ENCODE measurements at regions not wholly inside any gene's neighbourhood (a gene's known extent, or its start where the extent isn't known, plus 50 kb on each side); places are given as distances from the start of the nearest gene placed in this dataset.

DNA sequence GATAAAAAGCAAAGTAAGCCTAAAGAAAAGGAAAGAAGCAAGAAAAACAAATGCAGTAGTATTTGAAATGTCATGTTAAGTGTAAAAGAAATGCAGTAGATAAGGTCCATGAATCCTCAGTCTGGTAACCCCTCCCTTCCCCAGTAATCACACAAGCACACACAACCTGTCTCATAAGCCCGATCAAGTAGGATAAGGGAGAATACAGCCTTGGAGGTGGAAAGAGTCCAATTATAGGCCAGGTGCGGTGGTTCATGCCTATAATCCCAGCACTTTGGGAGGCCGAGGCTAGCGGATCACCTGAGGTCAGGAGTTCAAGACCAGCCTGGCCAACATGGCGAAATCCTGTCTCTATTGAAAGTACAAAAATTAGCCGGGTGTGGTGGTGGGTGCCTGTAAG lies 117.9 kb downstream of the GADD45G start:
- H3K4me1 ChIP-seq (ENCODE audit: control insufficient read depth, insufficient read depth, low read length), result no peaks in the 10 kb centered on the region
- no peaks in the 10 kb centered on the region for H3K9me3 ChIP-seq (ENCODE audit: control insufficient read depth, insufficient read depth, low read length)
- no peak overlapping the region for H3K27ac ChIP-seq (ENCODE audit: low read depth, low read length)
- no peaks in the 10 kb centered on the region for H3K36me3 ChIP-seq (ENCODE audit: control insufficient read depth, insufficient read depth, low read length)
- H3K27me3 ChIP-seq (ENCODE audit: control insufficient read depth, insufficient read depth, low read length), result no peaks in the 10 kb centered on the region
- H3K4me3 ChIP-seq (ENCODE audit: low read depth, low read length), result no peak overlapping the region
- H3K9ac ChIP-seq (ENCODE audit: low read depth, low read length), result no peak overlapping the region

DNA sequence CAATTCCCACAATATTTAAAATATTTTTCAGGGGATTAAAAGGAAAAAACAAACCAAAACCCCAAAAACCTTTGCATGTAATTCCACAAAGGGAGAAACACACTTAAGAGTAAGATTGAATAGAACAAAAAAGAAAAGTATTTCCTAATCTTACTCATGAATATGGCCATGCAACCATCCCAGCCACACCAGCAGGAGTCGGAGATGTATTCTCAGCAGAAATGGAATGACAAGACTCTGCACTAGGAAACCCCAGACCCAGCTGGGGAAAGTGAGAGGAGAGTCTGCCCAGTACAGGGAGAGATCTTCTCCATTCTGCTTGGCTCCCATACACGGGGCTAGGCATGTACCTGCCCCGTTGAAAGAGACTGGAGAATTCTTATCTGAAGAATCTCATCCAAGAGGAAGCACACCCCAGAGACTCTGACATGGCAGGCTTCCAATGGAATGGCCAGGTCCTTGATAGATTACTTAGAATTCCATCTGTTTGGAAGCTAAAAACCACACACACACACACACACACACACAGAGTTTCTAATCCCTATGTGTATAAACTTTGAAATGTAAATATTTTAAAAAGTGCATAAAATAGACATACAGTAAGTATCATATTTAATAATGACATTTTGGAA lies 118.8 kb downstream of the GADD45G start:
- Histone ChIP-seq H3K27me3 (ENCODE audit: control insufficient read depth, insufficient read depth, low read length) (no peaks in the 10 kb centered on the region), H3K36me3 (ENCODE audit: control insufficient read depth, insufficient read depth, low read length) (no peaks in the 10 kb centered on the region), H3K27ac (ENCODE audit: low read depth, low read length) (no peak overlapping the region), H3K9ac (ENCODE audit: low read depth, low read length) (no peak overlapping the region), H3K4me1 (ENCODE audit: control insufficient read depth, insufficient read depth, low read length) (no peaks in the 10 kb centered on the region), H3K9me3 (ENCODE audit: control insufficient read depth, insufficient read depth, low read length) (no peaks in the 10 kb centered on the region), H3K4me3 (ENCODE audit: low read depth, low read length) (no peak overlapping the region)

DNA sequence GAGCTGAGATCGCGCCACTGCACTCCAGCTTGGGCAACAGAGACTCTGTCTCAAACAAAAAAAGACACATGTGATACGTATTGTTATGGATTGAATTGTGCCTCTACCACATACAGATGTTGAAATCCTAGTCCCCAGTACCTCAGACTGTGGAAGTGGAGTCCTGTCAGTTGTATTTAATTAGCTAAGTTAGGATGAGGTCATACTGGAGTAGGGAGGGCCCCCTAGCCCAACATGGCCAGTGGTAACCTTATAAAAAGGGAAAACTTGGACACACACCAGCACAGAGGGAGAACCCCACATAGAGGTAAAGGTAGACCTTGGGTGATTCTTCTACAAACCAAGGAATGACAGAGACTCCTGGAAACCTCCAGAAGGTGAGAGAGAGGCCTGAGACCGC lies 119.8 kb downstream of the GADD45G start:
- no peaks in the 10 kb centered on the region for H3K36me3 ChIP-seq (ENCODE audit: control insufficient read depth, insufficient read depth, low read length)
- H3K27ac ChIP-seq (ENCODE audit: low read depth, low read length), result no peak overlapping the region
- no peak overlapping the region for H3K9ac ChIP-seq (ENCODE audit: low read depth, low read length)
- H3K4me1 ChIP-seq (ENCODE audit: control insufficient read depth, insufficient read depth, low read length), result no peaks in the 10 kb centered on the region
- H3K9me3 ChIP-seq (ENCODE audit: control insufficient read depth, insufficient read depth, low read length), result no peaks in the 10 kb centered on the region
- no peaks in the 10 kb centered on the region for H3K27me3 ChIP-seq (ENCODE audit: control insufficient read depth, insufficient read depth, low read length)
- no peak overlapping the region for H3K4me3 ChIP-seq (ENCODE audit: low read depth, low read length)

DNA sequence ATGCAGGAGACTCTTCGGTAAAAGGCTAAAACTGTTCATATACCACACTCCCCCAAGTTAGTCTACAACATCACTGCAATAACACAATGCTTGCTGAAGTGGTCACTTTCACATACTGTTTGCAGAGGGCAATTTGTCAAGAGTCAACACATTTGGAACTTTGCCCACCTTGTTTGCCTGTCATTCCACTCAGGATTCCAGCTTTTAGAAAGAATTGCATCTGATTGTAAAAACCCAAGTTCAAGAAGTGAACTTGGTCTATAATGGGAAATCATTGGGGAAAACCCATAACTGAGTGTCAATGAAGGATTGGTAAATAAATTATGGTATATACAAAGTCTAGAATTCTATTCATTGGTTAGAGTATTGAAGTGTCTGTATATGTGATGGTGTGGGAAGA lies 120.5 kb downstream of the GADD45G start:
- Histone ChIP-seq H3K9me3 (ENCODE audit: control insufficient read depth, insufficient read depth, low read length) (no peaks in the 10 kb centered on the region), H3K27me3 (ENCODE audit: control insufficient read depth, insufficient read depth, low read length) (no peaks in the 10 kb centered on the region), H3K4me1 (ENCODE audit: control insufficient read depth, insufficient read depth, low read length) (no peaks in the 10 kb centered on the region), H3K27ac (ENCODE audit: low read depth, low read length) (no peak overlapping the region), H3K36me3 (ENCODE audit: control insufficient read depth, insufficient read depth, low read length) (no peaks in the 10 kb centered on the region), H3K9ac (ENCODE audit: low read depth, low read length) (no peak overlapping the region), H3K4me3 (ENCODE audit: low read depth, low read length) (no peak overlapping the region)

DNA sequence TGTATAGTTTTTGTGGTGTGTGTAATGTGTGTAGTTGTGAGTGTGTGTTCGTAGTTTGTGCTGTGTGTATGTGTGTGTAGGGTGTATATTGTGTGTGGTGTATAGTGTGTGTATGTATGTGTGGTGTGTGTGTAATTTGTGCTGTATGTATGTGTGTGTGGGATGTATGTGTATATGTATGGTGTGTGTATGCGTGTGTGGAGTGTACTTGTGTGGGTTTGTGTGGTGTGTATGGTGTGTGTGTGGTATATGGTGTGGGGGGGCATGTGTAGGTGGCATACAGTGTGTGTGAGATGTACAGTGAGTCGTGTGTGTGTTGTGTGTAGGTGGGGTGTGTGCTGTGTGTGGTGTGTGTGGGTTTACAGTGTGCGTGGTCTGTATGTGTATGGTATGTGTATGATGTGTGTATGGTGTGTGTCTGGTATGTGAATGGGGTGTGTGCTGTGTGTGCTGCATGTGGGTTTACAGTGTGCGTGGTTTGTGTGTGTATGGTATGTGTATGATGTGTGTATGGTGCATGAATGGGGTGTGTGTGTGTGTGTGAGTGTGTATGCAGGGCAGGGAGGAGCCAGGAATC lies 125.2 kb downstream of the GADD45G start:
- Histone ChIP-seq H3K27me3 (ENCODE audit: control insufficient read depth, insufficient read depth, low read length) (no peaks in the 10 kb centered on the region), H3K36me3 (ENCODE audit: control insufficient read depth, insufficient read depth, low read length) (no peaks in the 10 kb centered on the region), H3K9ac (ENCODE audit: low read depth, low read length) (no peak overlapping the region), H3K4me3 (ENCODE audit: low read depth, low read length) (no peak overlapping the region), H3K27ac (ENCODE audit: low read depth, low read length) (no peak overlapping the region), H3K9me3 (ENCODE audit: control insufficient read depth, insufficient read depth, low read length) (no peaks in the 10 kb centered on the region), H3K4me1 (ENCODE audit: control insufficient read depth, insufficient read depth, low read length) (no peaks in the 10 kb centered on the region)

DNA sequence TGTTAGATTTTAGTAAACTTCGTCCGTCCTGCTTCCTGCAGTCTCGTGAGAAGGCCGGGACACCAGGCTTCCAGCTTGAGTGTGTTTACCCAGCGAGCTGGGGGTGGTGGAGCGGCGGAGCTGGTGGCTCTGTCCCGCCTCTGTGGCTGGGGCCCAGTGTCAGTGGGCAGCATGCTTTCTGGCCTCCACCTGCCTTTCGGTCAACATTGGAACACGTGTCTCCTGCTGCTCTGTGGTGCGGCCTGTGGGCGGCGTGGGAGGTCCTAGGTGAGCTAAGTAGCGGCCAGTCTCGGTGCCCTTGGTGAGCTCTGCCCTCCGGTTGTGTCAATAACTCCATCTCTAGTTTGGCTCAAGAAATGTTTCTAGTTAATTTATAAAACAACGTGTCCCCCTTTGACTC lies 125.9 kb downstream of the GADD45G start:
- Histone ChIP-seq H3K27me3 (ENCODE audit: control insufficient read depth, insufficient read depth, low read length) (no peaks in the 10 kb centered on the region), H3K4me3 (ENCODE audit: low read depth, low read length) (no peak overlapping the region), H3K9me3 (ENCODE audit: control insufficient read depth, insufficient read depth, low read length) (no peaks in the 10 kb centered on the region), H3K9ac (ENCODE audit: low read depth, low read length) (no peak overlapping the region), H3K36me3 (ENCODE audit: control insufficient read depth, insufficient read depth, low read length) (no peaks in the 10 kb centered on the region), H3K27ac (ENCODE audit: low read depth, low read length) (no peak overlapping the region), H3K4me1 (ENCODE audit: control insufficient read depth, insufficient read depth, low read length) (no peaks in the 10 kb centered on the region)

DNA sequence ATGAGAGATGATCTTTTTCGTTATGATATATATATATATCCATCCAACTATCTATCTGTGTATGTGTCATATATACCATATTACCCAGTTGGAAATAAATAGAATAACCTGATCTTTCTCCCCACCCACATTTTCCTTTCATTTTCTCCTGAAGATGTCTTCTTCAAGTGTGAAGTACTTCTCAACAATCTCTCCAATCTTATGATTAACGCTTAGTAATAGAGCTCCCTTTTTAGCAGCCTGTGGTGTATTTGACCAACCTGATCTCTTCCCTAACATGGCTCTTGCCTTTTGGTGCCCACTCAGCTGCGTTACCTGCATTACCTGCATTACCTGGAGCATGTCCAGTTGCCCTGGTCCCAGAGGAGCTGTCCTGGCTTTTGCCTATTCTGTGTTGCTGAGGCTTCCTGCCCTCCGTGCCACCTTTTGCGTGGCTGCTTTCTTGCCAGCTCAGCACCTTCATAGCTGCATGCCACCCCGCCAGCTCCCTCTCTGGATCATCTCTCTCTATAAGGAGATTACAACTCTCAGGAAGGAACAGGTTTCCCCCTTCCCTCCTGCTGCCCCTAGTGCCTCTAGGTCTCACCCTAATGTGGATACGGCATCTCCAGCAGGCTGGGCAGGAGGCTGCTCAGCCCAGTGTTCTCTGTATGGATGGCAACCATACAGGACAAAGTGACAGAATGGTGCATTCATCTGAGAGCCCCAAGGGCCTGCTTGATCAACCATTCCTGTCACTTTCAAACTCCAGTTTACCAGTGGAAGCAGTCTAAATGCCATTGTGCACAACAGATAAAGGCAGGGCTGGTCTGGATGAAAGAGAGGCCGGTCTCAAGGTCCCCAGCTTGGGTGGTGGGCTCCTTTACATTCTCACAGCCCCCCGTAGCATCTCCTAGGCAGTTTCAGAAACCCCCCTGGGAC lies 126.7 kb downstream of the GADD45G start:
- Histone ChIP-seq H3K9me3 (ENCODE audit: control insufficient read depth, insufficient read depth, low read length) (no peaks in the 10 kb centered on the region), H3K4me3 (ENCODE audit: low read depth, low read length) (no peak overlapping the region), H3K36me3 (ENCODE audit: control insufficient read depth, insufficient read depth, low read length) (no peaks in the 10 kb centered on the region), H3K9ac (ENCODE audit: low read depth, low read length) (no peak overlapping the region), H3K4me1 (ENCODE audit: control insufficient read depth, insufficient read depth, low read length) (no peaks in the 10 kb centered on the region), H3K27ac (ENCODE audit: low read depth, low read length) (no peak overlapping the region), H3K27me3 (ENCODE audit: control insufficient read depth, insufficient read depth, low read length) (no peaks in the 10 kb centered on the region)

DNA sequence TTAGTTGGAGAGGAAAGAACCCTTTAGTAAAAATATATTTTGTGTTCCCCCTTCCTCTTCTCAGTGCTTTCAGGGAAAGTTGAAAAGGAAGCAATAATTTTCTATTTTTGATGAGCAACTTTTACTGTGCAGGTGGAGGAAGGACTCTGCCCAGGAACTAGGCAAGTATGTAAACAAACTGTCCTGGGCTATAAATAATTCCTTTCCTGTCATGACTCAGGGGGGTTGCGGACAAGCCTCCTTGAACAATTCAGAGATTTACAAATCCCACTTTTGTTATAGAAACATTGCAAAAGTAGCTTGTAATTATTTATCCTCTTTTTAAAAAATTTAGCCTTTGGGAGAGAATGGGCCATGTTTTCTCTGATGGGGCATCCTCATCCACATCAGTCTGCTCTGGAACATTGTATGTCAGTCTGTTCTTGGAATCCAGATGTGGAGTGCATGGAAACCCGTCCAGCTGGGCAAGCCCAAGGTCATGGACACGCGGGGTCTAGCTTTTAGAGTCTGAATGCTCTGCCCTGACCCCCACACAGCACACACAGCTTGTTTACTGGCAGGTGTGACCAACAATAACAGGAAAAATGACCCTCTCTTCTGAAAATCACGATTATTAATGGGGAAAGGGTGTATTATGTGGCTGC lies 127.6 kb downstream of the GADD45G start:
- Histone ChIP-seq H3K4me3 (ENCODE audit: low read depth, low read length) (no peak overlapping the region), H3K27me3 (ENCODE audit: control insufficient read depth, insufficient read depth, low read length) (no peaks in the 10 kb centered on the region), H3K36me3 (ENCODE audit: control insufficient read depth, insufficient read depth, low read length) (no peaks in the 10 kb centered on the region), H3K9ac (ENCODE audit: low read depth, low read length) (no peak overlapping the region), H3K27ac (ENCODE audit: low read depth, low read length) (no peak overlapping the region), H3K4me1 (ENCODE audit: control insufficient read depth, insufficient read depth, low read length) (no peaks in the 10 kb centered on the region), H3K9me3 (ENCODE audit: control insufficient read depth, insufficient read depth, low read length) (no peaks in the 10 kb centered on the region)

DNA sequence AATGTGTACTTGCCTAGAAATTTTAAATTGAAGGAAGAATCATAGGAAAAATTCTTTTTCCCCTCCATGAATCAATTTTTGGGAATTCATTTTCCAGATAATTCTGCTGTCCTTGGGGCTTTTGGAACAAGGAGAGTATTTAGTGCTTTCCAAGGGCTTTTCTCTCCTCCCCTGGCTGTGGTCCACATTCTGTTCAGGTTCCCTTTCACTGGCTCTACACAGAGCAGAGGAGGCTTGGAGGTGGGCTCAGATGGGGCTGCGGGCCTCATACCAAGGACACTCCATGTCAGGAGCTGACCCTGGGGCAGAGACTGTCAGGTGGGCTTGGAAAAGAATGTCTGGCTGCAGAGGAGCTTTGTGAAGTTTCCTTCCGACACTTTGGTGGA lies 128.1 kb downstream of the GADD45G start:
- Histone ChIP-seq H3K36me3 (ENCODE audit: control insufficient read depth, insufficient read depth, low read length) (no peaks in the 10 kb centered on the region), H3K27ac (ENCODE audit: low read depth, low read length) (no peak overlapping the region), H3K9me3 (ENCODE audit: control insufficient read depth, insufficient read depth, low read length) (no peaks in the 10 kb centered on the region), H3K4me3 (ENCODE audit: low read depth, low read length) (no peak overlapping the region), H3K9ac (ENCODE audit: low read depth, low read length) (no peak overlapping the region), H3K4me1 (ENCODE audit: control insufficient read depth, insufficient read depth, low read length) (no peaks in the 10 kb centered on the region), H3K27me3 (ENCODE audit: control insufficient read depth, insufficient read depth, low read length) (no peaks in the 10 kb centered on the region)

DNA sequence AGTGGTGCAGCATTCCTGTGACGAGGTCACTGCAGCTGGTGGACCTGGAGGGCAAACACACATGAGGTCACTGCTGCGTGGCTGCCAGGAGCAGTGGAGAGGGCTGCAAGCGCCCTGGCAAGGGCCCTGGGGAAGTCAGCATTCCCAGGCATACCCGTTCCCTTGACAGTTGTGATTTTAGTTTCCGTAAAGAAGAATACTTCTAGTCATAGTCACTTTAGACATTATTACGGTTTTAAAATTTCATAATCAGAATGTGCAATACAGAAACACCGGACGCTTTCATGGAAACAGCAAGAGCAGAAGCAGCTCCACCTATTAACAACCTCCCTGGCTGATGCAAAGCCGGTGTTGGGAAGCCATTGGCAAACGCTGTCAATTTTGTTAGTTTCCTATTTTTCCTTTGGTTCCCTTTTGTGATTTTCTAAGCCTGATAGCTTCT lies 129.8 kb downstream of the GADD45G start:
- no peaks in the 10 kb centered on the region for H3K27me3 ChIP-seq (ENCODE audit: control insufficient read depth, insufficient read depth, low read length)

More for the DNA sequence above, 129.8 kb downstream of the GADD45G start:
- H3K27ac ChIP-seq (ENCODE audit: low read depth, low read length), result no peak overlapping the region
- no peaks in the 10 kb centered on the region for H3K4me1 ChIP-seq (ENCODE audit: control insufficient read depth, insufficient read depth, low read length)
- no peak overlapping the region for H3K4me3 ChIP-seq (ENCODE audit: low read depth, low read length)
- H3K36me3 ChIP-seq (ENCODE audit: control insufficient read depth, insufficient read depth, low read length), result no peaks in the 10 kb centered on the region
- H3K9ac ChIP-seq (ENCODE audit: low read depth, low read length), result no peak overlapping the region
- no peaks in the 10 kb centered on the region for H3K9me3 ChIP-seq (ENCODE audit: control insufficient read depth, insufficient read depth, low read length)
